Endothelial cell of umbilical vein (primary cell): ENCODE measurements at regions not wholly inside any gene's neighbourhood (a gene's known extent, or its start where the extent isn't known, plus 50 kb on each side); places are given as distances from the start of the nearest gene placed in this dataset.

Source experiments
- BruUV-seq: library from RNA; stranded (reverse); fragments of 400-500 nt; replicated peaks from 2 replicates; lab custom pipeline; 2021; lab: Mats Ljungman, UMichigan
- CTCF ChIA-PET: fragments of 300-600, 350-600 bp; sonication (Branson Sonifier 250); formaldehyde crosslinking; loops from one replicate; lab custom pipeline; 2021; ENCODE audit warnings: antibody characterized with exemption, inconsistent platforms; lab: Charles Lee
- POLR2A ChIA-PET: fragments of 300-600, 350-600 bp; sonication (Branson Sonifier 250); formaldehyde crosslinking; loops from one replicate; lab custom pipeline; 2021; ENCODE audit warnings: antibody characterized with exemption, inconsistent platforms; lab: Charles Lee
- DNase-seq: peaks from one replicate; pipeline ENCODE4 v3.0.0-alpha.2; 2011; ENCODE audit warnings: low read depth, low spot score
- FAIRE-seq: peaks from 2 replicates; lab custom pipeline; 2011; peaks lifted over from hg19 to GRCh38; lab: Jason Lieb, UNC
- H2AFZ ChIP-seq: 2 replicates; pipeline ENCODE4 v1.6.0; 2012; ENCODE audit warnings: low read depth, low read length, control low read depth, inconsistent platforms
- H3K27ac ChIP-seq: 2 replicates; pipeline ENCODE4 v1.5.1; 2011; ENCODE audit warnings: low read depth, mild to moderate bottlenecking, control low read depth, low read length, moderate library complexity; ENCODE audit not compliant: insufficient read depth
- H3K27me3 ChIP-seq, 2 experiments: 2 replicates each; pipeline versions ENCODE4 v1.6.0 to v1.6.1; 2011; ENCODE audit warnings: low read length in 2 of 2, mixed read lengths in 1 of 2; ENCODE audit not compliant: control insufficient read depth in 2 of 2, insufficient read depth in 2 of 2
- H3K36me3 ChIP-seq, 2 experiments: 2 replicates in 1 of 2; 3 replicates in 1 of 2; pipeline ENCODE4 v1.5.1; 2011; ENCODE audit warnings: low read length in 2 of 2, mild to moderate bottlenecking in 1 of 2, moderate library complexity in 1 of 2; ENCODE audit not compliant: control insufficient read depth in 2 of 2, insufficient read depth in 2 of 2; ENCODE audit errors: extremely low read depth in 1 of 2
- H3K4me1 ChIP-seq: 3 replicates; pipeline ENCODE4 v1.5.1; 2011; ENCODE audit warnings: mild to moderate bottlenecking, low read length; ENCODE audit not compliant: control insufficient read depth, insufficient read depth; ENCODE audit errors: extremely low read depth
- H3K4me2 ChIP-seq: 2 replicates; pipeline ENCODE4 v1.6.1; 2011; ENCODE audit warnings: low read length, control low read depth, mixed read lengths; ENCODE audit not compliant: insufficient read depth
- H3K4me3 ChIP-seq, 3 experiments: fragments of 200-600 bp in 1 of 3; sonication (generic), shearing (Covaris generic) in 1 of 3; replicated peaks in 1 of 3; 2 replicates each; pipeline ENCODE4 v1.5.1; 2011 to 2016; ENCODE audit warnings: control low read depth in 3 of 3, low read length in 3 of 3, mild to moderate bottlenecking in 2 of 3, inconsistent platforms in 1 of 3, low read depth in 1 of 3, moderate library complexity in 1 of 3; ENCODE audit not compliant: insufficient read depth in 1 of 3
- H3K79me2 ChIP-seq: 2 replicates; pipeline ENCODE4 v1.6.0; 2012; ENCODE audit warnings: low read length, inconsistent platforms; ENCODE audit not compliant: control insufficient read depth, insufficient read depth
- H3K9ac ChIP-seq: replicated peaks from 2 replicates; pipeline ENCODE3; 2011; ENCODE audit warnings: low read length, control low read depth; ENCODE audit not compliant: insufficient read depth; ENCODE audit errors: extremely low read depth
- H3K9me1 ChIP-seq: replicated peaks from 3 replicates; pipeline ENCODE4 v1.6.0; 2011; ENCODE audit warnings: mild to moderate bottlenecking, low read length; ENCODE audit not compliant: control insufficient read depth, insufficient read depth; ENCODE audit errors: extremely low read depth
- H3K9me3 ChIP-seq: replicated peaks from 2 replicates; pipeline ENCODE4 v1.5.1; 2012; ENCODE audit warnings: low read length, inconsistent platforms; ENCODE audit not compliant: control insufficient read depth, insufficient read depth
- H4K20me1 ChIP-seq: replicated peaks from 2 replicates; pipeline ENCODE3; 2011; ENCODE audit warnings: mild to moderate bottlenecking, low read length; ENCODE audit not compliant: control insufficient read depth, insufficient read depth; ENCODE audit errors: extremely low read depth
- CTCF ChIP-seq, 2 donors: IDR thresholded peaks; 1 replicate in 1 of 2; 2 replicates in 1 of 2; pipeline ENCODE4 v1.5.1; 2011; ENCODE audit warnings: low read length in 2 of 2, mild to moderate bottlenecking in 2 of 2, moderate library complexity in 2 of 2, control low read depth in 1 of 2, inconsistent platforms in 1 of 2, low read depth in 1 of 2; ENCODE audit not compliant: insufficient read depth in 1 of 2; ENCODE audit errors: extremely low read depth in 1 of 2
- EZH2 ChIP-seq: IDR thresholded peaks from 2 replicates; pipeline ENCODE4 v1.6.1; 2012; ENCODE audit warnings: borderline replicate concordance, low read depth, mild to moderate bottlenecking, moderate library complexity, low read length, inconsistent platforms; ENCODE audit not compliant: severe bottlenecking
- FOS ChIP-seq: IDR thresholded peaks from 2 replicates; pipeline ENCODE4 v1.6.1; 2011; ENCODE audit warnings: mild to moderate bottlenecking, low read length, moderate library complexity, borderline replicate concordance; ENCODE audit not compliant: insufficient read depth
- GATA2 ChIP-seq: IDR thresholded peaks from 2 replicates; pipeline ENCODE4 v1.7.0; 2011; ENCODE audit warnings: low read depth, mild to moderate bottlenecking, moderate library complexity, mixed read lengths, low read length; ENCODE audit not compliant: insufficient read length, insufficient read depth
- JUN ChIP-seq: IDR thresholded peaks from 2 replicates; pipeline ENCODE4 v1.6.1; 2011; ENCODE audit warnings: borderline replicate concordance, low read depth; ENCODE audit not compliant: insufficient read length, insufficient read depth
- MYC ChIP-seq: IDR thresholded peaks from one replicate; pipeline ENCODE4 v1.6.1; 2011; ENCODE audit warnings: mild to moderate bottlenecking, low read depth, low read length
- POLR2A ChIP-seq: IDR thresholded peaks from 2 replicates; pipeline ENCODE4 v1.6.1; 2012; ENCODE audit warnings: low read depth, mild to moderate bottlenecking, control low read depth, low read length
- POLR2AphosphoS5 ChIP-seq: IDR thresholded peaks from 2 replicates; pipeline ENCODE4 v1.6.1; 2012; ENCODE audit warnings: low read depth, mild to moderate bottlenecking, control low read depth, low read length, moderate library complexity; ENCODE audit not compliant: insufficient read depth
- dilution Hi-C: fragments of 300-500 bp; cut with MboI; formaldehyde crosslinking; loops from one replicate; pipeline ENCODE4 v1.15.0; 2019; ENCODE audit warnings: low sequenced_read_pairs; ENCODE audit not compliant: extremely low pct_ligation_motif_present
- intact Hi-C: fragments of 100-400 bp; cut with micrococcal nuclease; formaldehyde crosslinking; loops from one replicate; pipeline ENCODE4 v1.10.0; 2022
- TF ChIP-seq, protein P1 (sequence below): IDR thresholded peaks from 2 replicates; pipeline ENCODE4 v1.6.1; 2011; ENCODE audit not compliant: insufficient read depth, insufficient read length

GRCh38 chrX:121360280-121360679 is 312.9 kb downstream of the GLUD2 start:
- H3K9ac ChIP-seq = no peak overlapping the region
- no peak for TF ChIP-seq FOS
- TF ChIP-seq, protein P1, sequence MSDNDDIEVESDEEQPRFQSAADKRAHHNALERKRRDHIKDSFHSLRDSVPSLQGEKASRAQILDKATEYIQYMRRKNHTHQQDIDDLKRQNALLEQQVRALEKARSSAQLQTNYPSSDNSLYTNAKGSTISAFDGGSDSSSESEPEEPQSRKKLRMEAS = no peak
- TF ChIP-seq POLR2A = no peak
- no peak for TF ChIP-seq POLR2AphosphoS5
- no peak for TF ChIP-seq CTCF (IDR thresholded peaks at IDR 0.05; ENCODE audit: extremely low read depth in 1 of 2, insufficient read depth in 1 of 2, low read depth in 1 of 2, low read length in 2 of 2)
- TF ChIP-seq JUN = no peak
- TF ChIP-seq GATA2 = no peak
- TF ChIP-seq MYC = no peak
- no peak for TF ChIP-seq EZH2
- H3K4me1 ChIP-seq = no peaks in the 10 kb centered on the region
- ChIA-PET CTCF (no interaction called here), POLR2A (no interaction called here)
- BruUV-seq = no TSS peak
- H3K9me3 ChIP-seq = no peaks in the 10 kb centered on the region
- intact Hi-C loops = no loop called here
- FAIRE-seq (no peak), DNase-seq (no peak)
- H2AFZ ChIP-seq = no peak overlapping the region
- no peaks in the 10 kb centered on the region for H3K27me3 ChIP-seq
- no peak overlapping the region for H3K4me3 ChIP-seq
- dilution Hi-C loops = no loop called here
- H3K79me2 ChIP-seq = no peaks in the 10 kb centered on the region
- no peaks in the 10 kb centered on the region for H3K36me3 ChIP-seq
- no peaks in the 10 kb centered on the region for H3K9me1 ChIP-seq
- H3K27ac ChIP-seq = no peak overlapping the region
- no peak overlapping the region for H3K4me2 ChIP-seq
- no peaks in the 10 kb centered on the region for H4K20me1 ChIP-seq
